ENCODE measurements at regions not wholly inside any gene's neighbourhood (a gene's known extent, or its start where the extent isn't known, plus 50 kb on each side); places are given as distances from the start of the nearest gene placed in this dataset.

GRCh38 chr5:97543166-97543565 is 360.1 kb upstream of the RIOK2 start:
- TF ChIP-seq EP300 (conservative IDR thresholded peaks at IDR 0.05; ENCODE audit: poor library complexity, severe bottlenecking) (no peak), CTCF (IDR thresholded peaks at IDR 0.05; ENCODE audit: poor library complexity, severe bottlenecking) (no peak), POLR2AphosphoS5 (IDR thresholded peaks at IDR 0.05) (no peak), SMC3 (conservative IDR thresholded peaks at IDR 0.05; ENCODE audit: poor library complexity) (no peak), EZH2 (IDR thresholded peaks at IDR 0.05; ENCODE audit: borderline replicate concordance, insufficient read depth, low read length, poor library complexity, severe bottlenecking) (no peak), TAF1 (IDR thresholded peaks at IDR 0.05; ENCODE audit: low read depth) (no peak), REST (IDR thresholded peaks at IDR 0.05; ENCODE audit: borderline replicate concordance) (no peak), RAD21 (conservative IDR thresholded peaks at IDR 0.05) (no peak)
